ENCODE measurements at regions not wholly inside any gene's neighbourhood (a gene's known extent, or its start where the extent isn't known, plus 50 kb on each side); places are given as distances from the start of the nearest gene placed in this dataset.

DNA sequence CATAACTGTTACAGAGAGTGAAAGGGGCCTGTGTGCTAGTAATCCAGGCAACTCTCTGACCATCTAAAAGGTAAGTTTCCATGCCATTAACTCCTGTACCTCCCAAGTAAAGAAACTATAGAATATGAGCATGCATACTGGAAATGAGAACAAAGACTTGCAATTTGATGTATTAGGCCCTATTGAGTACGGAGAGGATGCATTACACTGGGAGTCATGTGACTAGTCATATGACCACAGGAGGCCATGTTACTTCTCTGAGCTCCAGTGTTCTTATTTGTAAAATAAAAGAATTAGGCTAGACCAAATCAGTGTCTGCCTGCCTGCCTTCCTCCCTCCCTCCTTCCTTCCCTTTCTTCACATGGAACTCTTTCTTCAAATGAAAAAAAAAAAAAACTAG, 440.1 kb upstream of the CCDC196 start:
- Mint-ChIP-seq H3K27me3 (peaks cover 11% of the 10 kb centered on the region), H3K4me1 (no peaks in the 10 kb centered on the region), H3K4me3 (no peak overlapping the region), H3K9me3 (no peaks in the 10 kb centered on the region), H3K36me3 (ENCODE audit: low read depth) (no peaks in the 10 kb centered on the region), H3K27ac (no peak overlapping the region)
- CTCF ChIA-PET: no interaction called here
- DNase-seq: no peak
- POLR2A ChIA-PET: no interaction called here

DNA sequence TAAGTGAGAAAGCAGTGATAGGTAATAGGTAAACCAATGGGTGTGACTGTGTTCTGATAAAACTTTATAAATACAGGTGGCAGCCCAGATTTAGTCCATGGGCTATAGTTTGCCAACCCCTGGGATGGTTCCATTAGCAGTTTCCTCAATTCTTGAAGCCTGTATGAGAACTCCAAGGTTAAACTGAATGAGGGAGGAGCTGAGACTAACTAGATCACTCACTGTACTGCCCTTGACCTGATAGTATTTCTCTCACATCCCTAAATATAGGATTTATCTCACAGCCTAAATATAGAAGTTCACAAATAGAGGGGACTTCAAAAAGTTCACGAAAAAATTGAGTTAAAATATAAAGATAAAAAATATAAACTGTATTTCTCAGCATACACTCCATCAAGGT, 439.6 kb upstream of the CCDC196 start:
- Mint-ChIP-seq H3K4me1 (no peaks in the 10 kb centered on the region), H3K27ac (no peak overlapping the region), H3K27me3 (peaks cover 13% of the 10 kb centered on the region), H3K9me3 (no peaks in the 10 kb centered on the region), H3K4me3 (no peak overlapping the region), H3K36me3 (ENCODE audit: low read depth) (no peaks in the 10 kb centered on the region)
- CTCF ChIA-PET: no interaction called here
- POLR2A ChIA-PET: no interaction called here
- no peak for DNase-seq

DNA sequence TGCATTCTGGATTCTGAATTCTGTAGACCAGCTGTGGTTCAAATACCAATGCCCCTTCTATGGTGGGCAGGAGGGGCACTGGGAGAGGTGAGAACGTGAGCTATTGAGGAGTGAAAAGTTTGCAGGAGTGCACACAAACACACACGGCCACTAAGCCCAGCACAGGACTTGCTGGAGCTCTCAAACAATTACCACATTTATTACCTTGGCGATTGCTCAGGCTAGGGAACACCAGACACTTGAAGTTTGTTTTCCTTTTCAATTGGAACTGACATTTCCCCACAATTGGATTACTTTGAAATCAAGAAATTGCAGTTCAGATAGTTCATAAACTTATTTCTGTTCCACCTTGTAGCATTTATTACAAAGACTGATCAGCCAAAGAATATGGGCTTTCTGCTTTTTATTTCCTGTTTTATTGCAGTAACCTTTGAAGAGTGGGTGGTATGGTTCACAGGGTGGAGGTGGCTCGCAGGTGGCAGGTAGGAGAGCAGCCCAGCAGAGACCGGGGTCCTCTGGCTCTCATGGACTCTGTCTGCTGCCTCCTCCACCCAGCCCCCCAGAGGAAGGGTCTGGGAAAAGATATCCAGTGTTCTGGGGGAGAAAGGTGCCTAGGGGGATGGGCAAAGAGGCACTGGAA, 429.8 kb upstream of the CCDC196 start:
- POLR2A ChIA-PET: no interaction called here
- H3K4me3 Mint-ChIP-seq: no peak overlapping the region
- peaks cover 7% of the 10 kb centered on the region for H3K9me3 Mint-ChIP-seq
- no peak for DNase-seq
- no peak overlapping the region for H3K27ac Mint-ChIP-seq
- no peaks in the 10 kb centered on the region for H3K4me1 Mint-ChIP-seq
- H3K27me3 Mint-ChIP-seq: peaks cover 3% of the 10 kb centered on the region
- CTCF ChIA-PET: no interaction called here
- no peaks in the 10 kb centered on the region for H3K36me3 Mint-ChIP-seq (ENCODE audit: low read depth)

DNA sequence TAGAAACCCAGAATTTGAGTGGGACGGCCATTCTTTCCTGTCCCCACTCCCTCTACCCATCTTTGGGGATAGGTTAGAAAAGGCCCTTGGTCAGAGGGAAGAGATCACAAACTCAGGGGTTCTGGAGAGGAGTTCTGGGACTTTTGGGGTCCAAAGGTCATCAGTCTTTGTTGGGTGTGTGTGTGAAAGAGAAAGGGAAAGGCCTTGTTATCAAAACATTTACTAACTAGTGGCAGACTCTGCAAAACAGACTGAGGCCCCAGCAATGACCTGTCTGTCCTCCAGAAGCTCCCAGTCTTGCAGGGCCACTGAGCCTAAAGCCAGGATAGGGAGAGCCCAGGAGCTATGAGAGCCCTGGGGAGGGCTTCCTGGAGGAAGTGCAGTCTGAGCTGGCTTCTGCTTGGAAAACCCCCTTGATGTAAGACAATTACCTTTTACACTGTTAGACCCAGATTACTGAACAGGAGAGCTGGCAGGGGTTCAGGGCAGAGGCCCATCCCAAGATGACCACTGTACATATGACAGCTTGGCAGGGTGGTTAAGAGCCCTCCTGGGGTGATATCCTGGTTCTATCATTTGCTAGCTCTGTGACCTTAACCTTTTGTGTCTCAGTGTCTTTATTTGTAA, 429.1 kb upstream of the CCDC196 start:
- POLR2A ChIA-PET: no interaction called here
- CTCF ChIA-PET: no interaction called here
- DNase-seq: no peak
- Mint-ChIP-seq H3K4me3 (no peak overlapping the region), H3K9me3 (peaks cover 7% of the 10 kb centered on the region), H3K4me1 (no peaks in the 10 kb centered on the region), H3K36me3 (ENCODE audit: low read depth) (no peaks in the 10 kb centered on the region), H3K27me3 (peaks cover 2% of the 10 kb centered on the region), H3K27ac (no peak overlapping the region)

DNA sequence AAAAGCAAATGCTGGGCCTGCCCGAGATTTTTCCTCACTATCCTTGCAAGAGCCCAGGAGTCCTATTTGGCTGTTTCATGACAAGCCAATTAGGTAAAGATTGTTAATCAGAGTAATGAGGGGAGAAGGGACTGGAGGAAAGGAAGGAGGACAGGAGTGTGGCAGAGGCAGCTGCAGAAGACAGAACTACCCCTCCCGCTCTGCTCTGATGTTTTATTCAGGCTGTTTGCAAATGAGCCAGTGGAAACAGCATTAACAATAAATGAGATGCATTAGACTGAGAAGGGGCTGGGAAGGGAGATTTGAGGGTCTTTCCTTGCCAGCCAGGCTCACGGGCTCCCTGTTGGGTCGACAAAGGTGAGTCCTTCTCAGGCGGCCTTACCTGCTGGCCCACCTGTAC, 421.0 kb upstream of the CCDC196 start:
- no peaks in the 10 kb centered on the region for H3K9me3 Mint-ChIP-seq
- no peak overlapping the region for H3K4me3 Mint-ChIP-seq
- H3K36me3 Mint-ChIP-seq (ENCODE audit: low read depth): no peaks in the 10 kb centered on the region
- no peak overlapping the region for H3K27ac Mint-ChIP-seq
- ChIA-PET POLR2A (no interaction called here), CTCF (no interaction called here)
- no peak for DNase-seq
- peaks cover 3% of the 10 kb centered on the region for H3K27me3 Mint-ChIP-seq
- peaks cover 4% of the 10 kb centered on the region for H3K4me1 Mint-ChIP-seq

DNA sequence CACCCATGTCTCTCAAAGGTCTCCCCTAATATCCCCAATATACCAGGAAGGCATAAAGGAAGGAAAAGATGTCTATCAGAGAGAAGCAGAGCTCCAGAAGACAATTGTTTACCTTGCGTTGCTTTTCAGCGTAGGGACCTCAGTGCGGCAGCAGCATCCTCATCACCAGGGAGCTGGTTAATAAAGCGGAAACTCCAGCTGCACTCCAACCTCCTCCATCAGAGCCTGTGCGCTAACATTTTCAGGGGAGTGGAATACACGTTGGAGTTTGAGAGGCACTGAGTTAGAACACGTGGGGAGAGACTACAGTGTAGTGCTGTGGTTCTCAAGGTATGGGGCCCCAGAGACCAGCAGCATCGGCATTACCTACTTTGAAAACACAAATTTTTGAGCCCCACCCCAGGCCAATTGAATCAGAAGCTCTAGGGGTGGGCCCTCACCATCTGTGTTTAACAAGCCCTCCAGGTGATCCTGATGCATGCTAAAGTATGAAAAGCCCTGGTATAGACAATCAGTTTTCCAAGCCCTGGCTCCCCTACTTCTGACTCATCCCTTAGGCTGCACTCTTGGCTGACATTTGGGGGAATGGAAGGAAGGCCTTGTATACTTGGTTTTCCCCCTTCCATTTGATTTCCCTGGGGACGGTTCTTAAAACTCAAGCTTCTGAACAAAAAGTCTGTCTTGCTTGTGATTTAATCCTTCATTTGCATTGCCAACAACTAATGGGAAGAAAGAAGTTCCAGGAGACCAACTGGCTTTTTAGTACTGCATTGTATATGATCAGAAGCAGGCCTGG, 419.0 kb upstream of the CCDC196 start:
- no peak overlapping the region for H3K27ac Mint-ChIP-seq
- no peaks in the 10 kb centered on the region for H3K36me3 Mint-ChIP-seq (ENCODE audit: low read depth)
- H3K4me3 Mint-ChIP-seq: no peak overlapping the region
- H3K27me3 Mint-ChIP-seq: peaks cover 12% of the 10 kb centered on the region
- ChIA-PET CTCF (interaction anchor here (1.0 kb wide), 1 partner anchor 652 kb away, joined by 3 read pairs; no protein-coding TSS in a partner anchor), POLR2A (interaction anchor here (1.1 kb wide), 1 partner anchor 656 kb away, joined by 3 read pairs; no protein-coding TSS in a partner anchor)
- DNase-seq: no peak
- no peaks in the 10 kb centered on the region for H3K9me3 Mint-ChIP-seq
- H3K4me1 Mint-ChIP-seq: peaks cover 11% of the 10 kb centered on the region

DNA sequence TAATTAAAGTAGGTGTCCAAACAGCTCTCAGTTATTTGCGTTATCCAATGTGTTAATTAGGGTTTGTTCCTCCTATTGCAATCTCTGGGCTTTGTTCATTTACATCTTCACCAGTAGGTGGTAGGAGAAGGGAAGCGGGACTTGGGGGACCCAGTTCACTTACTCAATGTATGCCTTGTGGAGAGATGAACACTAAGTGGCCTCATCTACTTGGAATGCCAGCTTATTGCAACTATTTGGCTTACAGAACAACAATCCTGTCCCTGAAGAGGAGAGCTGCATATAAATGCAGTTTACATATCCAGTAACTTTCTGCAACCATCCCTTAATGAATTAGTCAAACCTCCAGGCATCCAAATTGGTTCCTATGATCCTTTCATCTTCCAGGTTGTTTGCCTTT, 417.1 kb upstream of the CCDC196 start:
- no peak overlapping the region for H3K27ac Mint-ChIP-seq
- peaks cover 12% of the 10 kb centered on the region for H3K27me3 Mint-ChIP-seq
- H3K36me3 Mint-ChIP-seq (ENCODE audit: low read depth): no peaks in the 10 kb centered on the region
- POLR2A ChIA-PET: no interaction called here
- no peak overlapping the region for H3K4me3 Mint-ChIP-seq
- CTCF ChIA-PET: interaction anchor here (1.5 to 1.6 kb wide), 3 partner anchors 103 to 654 kb away, joined by 3 to 9 read pairs (median 8); no protein-coding TSS in a partner anchor
- H3K9me3 Mint-ChIP-seq: no peaks in the 10 kb centered on the region
- DNase-seq: no peak
- H3K4me1 Mint-ChIP-seq: peaks cover 11% of the 10 kb centered on the region

DNA sequence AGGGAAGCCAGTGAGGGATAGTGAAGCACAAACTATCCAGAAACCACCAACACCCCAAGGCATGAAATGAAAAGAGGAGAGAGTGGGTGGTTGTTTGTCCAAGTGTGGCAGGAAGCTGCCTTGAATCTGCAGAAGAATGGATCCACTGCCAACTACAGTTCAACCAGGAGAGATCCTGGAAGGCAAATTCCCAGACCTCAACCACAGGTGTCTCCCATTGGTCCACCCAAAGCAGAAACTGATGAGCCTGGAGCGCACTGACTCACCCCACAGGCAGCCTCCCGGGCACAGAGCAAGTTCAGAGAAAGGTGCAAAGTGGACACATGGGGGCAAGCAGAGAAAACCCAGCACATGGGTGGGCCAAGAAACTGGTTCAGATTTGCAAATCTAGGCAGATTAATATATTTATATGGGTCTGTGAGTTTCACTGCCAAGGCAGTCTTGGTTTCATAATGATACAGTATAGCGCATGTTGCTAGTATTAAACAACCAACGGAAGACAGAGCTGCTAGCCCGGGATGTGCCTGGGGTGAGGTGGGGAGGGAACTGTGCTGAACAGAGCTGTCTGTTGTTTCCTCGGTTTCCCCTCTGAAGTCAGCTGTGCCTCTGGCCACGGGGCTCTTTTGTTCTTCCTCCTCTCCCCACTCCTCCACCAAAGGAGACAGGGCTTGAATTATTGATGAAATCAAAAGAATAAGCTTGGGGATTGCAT, 416.2 kb upstream of the CCDC196 start:
- Mint-ChIP-seq H3K4me3 (no peak overlapping the region), H3K27ac (no peak overlapping the region), H3K27me3 (peaks cover 12% of the 10 kb centered on the region), H3K9me3 (no peaks in the 10 kb centered on the region), H3K36me3 (ENCODE audit: low read depth) (no peaks in the 10 kb centered on the region), H3K4me1 (peaks cover 11% of the 10 kb centered on the region)
- ChIA-PET POLR2A (interaction anchor here (0.9 to 1.7 kb wide), 2 partner anchors 658 to 788 kb away, joined by 3 to 10 read pairs; partner anchors contain the start of gene FUT8), CTCF (interaction anchor here (0.6 to 3.6 kb wide), 13 partner anchors 9 to 906 kb away, joined by 3 to 50 read pairs (median 7); no protein-coding TSS in a partner anchor)
- no peak for DNase-seq

DNA sequence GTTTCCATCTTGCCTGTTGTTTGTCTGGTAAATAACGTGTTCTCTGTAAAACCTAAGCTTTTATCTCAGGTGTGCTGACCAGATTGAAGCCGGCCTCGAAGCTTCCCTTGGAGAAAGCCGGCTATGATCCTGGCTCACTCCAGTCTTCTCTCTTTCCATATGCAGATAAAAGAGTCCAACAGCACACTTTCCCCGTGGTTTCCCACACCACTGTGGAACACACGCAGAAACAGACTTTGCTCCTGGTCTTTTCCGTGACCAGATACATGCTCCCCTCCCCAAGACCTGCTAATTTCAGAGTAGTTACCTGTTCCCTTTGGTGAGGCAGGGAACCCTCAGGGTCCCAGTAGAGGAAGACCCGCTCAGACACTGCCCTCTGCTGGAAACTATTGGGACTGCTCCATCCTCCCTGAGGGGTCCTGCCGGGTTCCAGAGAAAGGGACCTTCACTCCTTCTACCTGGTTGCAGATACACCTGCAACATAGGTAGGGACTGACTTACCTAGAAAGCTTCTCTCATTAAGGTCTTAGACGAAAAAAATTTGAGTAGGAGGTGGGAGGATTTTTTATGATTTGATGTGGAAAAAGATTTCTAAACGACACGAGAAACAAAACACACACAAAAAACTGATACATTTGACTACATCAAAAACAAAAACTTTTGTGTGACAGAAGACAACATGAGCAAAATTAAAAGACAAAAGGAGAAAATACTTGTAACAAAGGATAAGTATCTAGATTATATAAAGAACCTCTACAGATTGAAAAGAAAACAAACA, 415.4 kb upstream of the CCDC196 start:
- no peak overlapping the region for H3K4me3 Mint-ChIP-seq
- H3K27ac Mint-ChIP-seq: no peak overlapping the region
- H3K27me3 Mint-ChIP-seq: peaks cover 12% of the 10 kb centered on the region
- H3K4me1 Mint-ChIP-seq: peaks cover 11% of the 10 kb centered on the region
- ChIA-PET CTCF (interaction anchor here (0.6 to 3.6 kb wide), 17 partner anchors 9 to 913 kb away, joined by 3 to 50 read pairs (median 6); no protein-coding TSS in a partner anchor), POLR2A (interaction anchor here (0.9 to 1.7 kb wide), 2 partner anchors 658 to 788 kb away, joined by 3 to 10 read pairs; partner anchors contain the start of gene FUT8)
- H3K9me3 Mint-ChIP-seq: no peaks in the 10 kb centered on the region
- peak; percentile 71 for DNase-seq
- no peaks in the 10 kb centered on the region for H3K36me3 Mint-ChIP-seq (ENCODE audit: low read depth)

DNA sequence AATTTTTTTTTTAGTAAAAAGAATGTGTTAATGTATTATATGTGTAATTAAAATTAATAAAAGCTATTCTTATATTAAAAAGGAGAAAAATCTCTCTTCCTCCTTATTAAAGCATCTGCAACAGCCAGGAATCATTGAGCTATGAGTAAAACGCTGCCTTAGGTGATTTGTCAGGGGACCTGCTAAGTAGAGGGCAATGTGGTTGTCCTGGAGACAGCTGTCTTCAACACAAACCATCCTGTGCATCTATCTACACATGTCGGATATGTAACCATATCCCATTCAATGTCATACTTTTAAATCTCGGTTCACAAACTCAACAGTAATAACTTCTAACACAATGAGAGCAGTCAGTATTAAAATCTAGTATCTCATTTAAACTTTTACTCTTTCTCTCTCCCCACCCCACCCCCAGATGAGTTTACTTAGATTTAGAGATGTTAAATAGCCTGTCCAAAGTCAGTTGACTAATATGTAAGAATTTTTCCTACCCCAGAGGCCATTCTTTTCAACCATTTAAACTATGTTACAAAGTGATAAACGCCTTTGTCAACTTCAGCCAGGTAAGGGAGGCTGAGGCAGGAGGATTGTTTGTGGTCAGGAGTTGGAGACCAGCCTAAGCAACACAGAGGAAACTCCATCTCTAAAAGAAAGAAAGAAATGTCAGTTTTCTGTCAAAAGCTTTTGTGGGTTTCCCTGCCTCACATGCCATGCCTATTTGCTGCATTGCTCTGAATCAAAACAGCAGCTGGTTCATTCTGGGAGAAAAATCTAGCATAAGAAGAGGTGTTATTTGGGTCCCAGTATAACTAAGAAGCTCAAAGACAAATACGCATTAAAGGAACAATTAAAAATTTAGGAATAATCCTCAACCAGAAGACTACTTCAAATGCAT, 413.7 kb upstream of the CCDC196 start:
- POLR2A ChIA-PET: interaction anchor here (1.0 to 1.2 kb wide), 2 partner anchors 248 to 661 kb away, joined by 3 to 4 read pairs; no protein-coding TSS in a partner anchor
- Mint-ChIP-seq H3K27me3 (peaks cover 12% of the 10 kb centered on the region), H3K36me3 (ENCODE audit: low read depth) (no peaks in the 10 kb centered on the region), H3K9me3 (no peaks in the 10 kb centered on the region), H3K4me1 (peaks cover 11% of the 10 kb centered on the region), H3K4me3 (no peak overlapping the region), H3K27ac (no peak overlapping the region)
- CTCF ChIA-PET: interaction anchor here (0.7 to 3.6 kb wide), 9 partner anchors 12 to 909 kb away, joined by 3 to 50 read pairs (median 8); no protein-coding TSS in a partner anchor
- no peak for DNase-seq

DNA sequence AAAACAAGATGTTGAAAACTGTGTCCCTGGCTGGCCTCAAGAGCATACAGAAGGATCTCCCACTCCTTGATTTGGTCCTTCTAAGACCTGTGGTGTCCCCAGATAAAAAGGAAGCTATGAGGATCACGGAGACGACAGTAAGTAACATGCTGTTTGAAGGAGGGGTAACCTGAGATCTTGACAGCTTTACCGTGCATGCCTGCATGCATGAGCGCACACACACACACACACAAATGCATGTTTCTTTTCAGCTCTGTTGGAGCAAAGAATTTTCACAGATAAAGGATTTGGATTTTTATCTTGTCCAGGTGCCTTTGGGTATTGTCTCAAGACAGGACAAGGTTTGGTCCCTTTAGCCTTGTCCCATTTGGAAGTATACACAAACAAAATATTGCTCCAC, 411.6 kb upstream of the CCDC196 start:
- Mint-ChIP-seq H3K4me3 (no peak overlapping the region), H3K36me3 (ENCODE audit: low read depth) (no peaks in the 10 kb centered on the region), H3K27ac (no peak overlapping the region), H3K9me3 (no peaks in the 10 kb centered on the region), H3K27me3 (peaks cover 10% of the 10 kb centered on the region), H3K4me1 (peaks cover 8% of the 10 kb centered on the region)
- ChIA-PET POLR2A (no interaction called here), CTCF (no interaction called here)
- no peak for DNase-seq

Data from activated CD4-positive, alpha-beta memory T cell treated with anti-CD3 and anti-CD28 coated beads, Interleukin-2, amount 10 ng/mL, durations not matched to agents 7 days and 5 days (primary cell).